Endothelial cell of umbilical vein (primary cell): ENCODE measurements at regions not wholly inside any gene's neighbourhood (a gene's known extent, or its start where the extent isn't known, plus 50 kb on each side); places are given as distances from the start of the nearest gene placed in this dataset.
"Not testable (repeated sequence)": the region's sequence is repeated elsewhere in the genome, so short reads cannot be mapped to it uniquely, and the experiment has no call there.

Experiments
- EZH2 ChIP-seq: IDR thresholded peaks from 2 replicates; pipeline ENCODE4 v1.6.1; 2012; ENCODE audit warnings: borderline replicate concordance, low read depth, mild to moderate bottlenecking, moderate library complexity, low read length, inconsistent platforms; ENCODE audit not compliant: severe bottlenecking
- MAX ChIP-seq: IDR thresholded peaks from 2 replicates; pipeline ENCODE4 v1.6.1; 2011; ENCODE audit not compliant: insufficient read depth, insufficient read length
- MYC ChIP-seq: IDR thresholded peaks from one replicate; pipeline ENCODE4 v1.6.1; 2011; ENCODE audit warnings: mild to moderate bottlenecking, low read depth, low read length
- POLR2A ChIP-seq: IDR thresholded peaks from 2 replicates; pipeline ENCODE4 v1.6.1; 2012; ENCODE audit warnings: low read depth, mild to moderate bottlenecking, control low read depth, low read length
- TF ChIP-seq, protein P1 (sequence below), 2 donors: IDR thresholded peaks; 1 replicate in 1 of 2; 2 replicates in 1 of 2; pipeline ENCODE4 v1.5.1; 2011; ENCODE audit warnings: low read length in 2 of 2, mild to moderate bottlenecking in 2 of 2, moderate library complexity in 2 of 2, control low read depth in 1 of 2, inconsistent platforms in 1 of 2, low read depth in 1 of 2; ENCODE audit not compliant: insufficient read depth in 1 of 2; ENCODE audit errors: extremely low read depth in 1 of 2

DNA sequence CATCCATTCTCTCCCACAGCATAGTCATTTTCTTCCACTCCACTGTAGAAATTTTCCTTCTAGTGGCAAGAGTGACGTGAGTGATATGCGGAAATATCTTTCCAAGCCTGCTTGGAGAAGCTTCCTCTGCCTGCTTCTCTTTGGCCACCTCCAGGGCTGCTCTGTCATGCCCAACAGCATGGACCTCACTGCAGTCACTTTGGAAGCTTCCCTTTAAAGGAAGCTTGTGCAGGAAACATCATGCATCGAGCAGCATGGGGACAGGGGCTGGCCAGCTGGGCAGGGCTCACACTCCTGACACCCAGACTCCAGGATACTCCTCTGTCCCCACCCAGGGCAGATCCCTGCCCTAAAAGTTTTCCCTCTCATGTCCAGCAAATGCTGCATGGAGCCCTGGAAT, 241.6 kb downstream of the ANKRD30B start:
- TF ChIP-seq POLR2A, MYC, EZH2, MAX: not testable (repeated sequence)
- TF ChIP-seq, protein P1, sequence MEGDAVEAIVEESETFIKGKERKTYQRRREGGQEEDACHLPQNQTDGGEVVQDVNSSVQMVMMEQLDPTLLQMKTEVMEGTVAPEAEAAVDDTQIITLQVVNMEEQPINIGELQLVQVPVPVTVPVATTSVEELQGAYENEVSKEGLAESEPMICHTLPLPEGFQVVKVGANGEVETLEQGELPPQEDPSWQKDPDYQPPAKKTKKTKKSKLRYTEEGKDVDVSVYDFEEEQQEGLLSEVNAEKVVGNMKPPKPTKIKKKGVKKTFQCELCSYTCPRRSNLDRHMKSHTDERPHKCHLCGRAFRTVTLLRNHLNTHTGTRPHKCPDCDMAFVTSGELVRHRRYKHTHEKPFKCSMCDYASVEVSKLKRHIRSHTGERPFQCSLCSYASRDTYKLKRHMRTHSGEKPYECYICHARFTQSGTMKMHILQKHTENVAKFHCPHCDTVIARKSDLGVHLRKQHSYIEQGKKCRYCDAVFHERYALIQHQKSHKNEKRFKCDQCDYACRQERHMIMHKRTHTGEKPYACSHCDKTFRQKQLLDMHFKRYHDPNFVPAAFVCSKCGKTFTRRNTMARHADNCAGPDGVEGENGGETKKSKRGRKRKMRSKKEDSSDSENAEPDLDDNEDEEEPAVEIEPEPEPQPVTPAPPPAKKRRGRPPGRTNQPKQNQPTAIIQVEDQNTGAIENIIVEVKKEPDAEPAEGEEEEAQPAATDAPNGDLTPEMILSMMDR (IDR thresholded peaks at IDR 0.05; ENCODE audit: extremely low read depth in 1 of 2, insufficient read depth in 1 of 2, low read depth in 1 of 2, low read length in 2 of 2), result not testable (repeated sequence)
